Smooth muscle cell (in vitro differentiated cells): ENCODE measurements at regions not wholly inside any gene's neighbourhood (a gene's known extent, or its start where the extent isn't known, plus 50 kb on each side); places are given as distances from the start of the nearest gene placed in this dataset.

Experiments
- DNase-seq: peaks from one replicate; lab custom pipeline; 2025; ENCODE audit not compliant: unreplicated experiment; lab: John Stamatoyannopoulos, UW
- H2AFZ ChIP-seq: fragments of 200-600 bp; sonication (generic); 2 replicates; pipeline ENCODE4 v1.6.0; 2016; ENCODE audit warnings: antibody characterized with exemption, low read depth, mild to moderate bottlenecking
- H3F3A ChIP-seq: fragments of 200-600 bp; sonication (generic); 2 replicates; pipeline ENCODE4 v1.6.0; 2017; ENCODE audit warnings: antibody characterized with exemption, low read depth
- H3K27ac ChIP-seq: fragments of 200-600 bp; sonication (generic); 2 replicates; pipeline ENCODE4 v1.5.1; 2016; ENCODE audit warnings: low read depth, mild to moderate bottlenecking
- H3K27me3 ChIP-seq: fragments of 200-600 bp; sonication (generic); 2 replicates; pipeline ENCODE4 v1.6.1; 2016; ENCODE audit warnings: low read depth, mild to moderate bottlenecking
- H3K36me3 ChIP-seq: fragments of 200-600 bp; sonication (generic); 2 replicates; pipeline ENCODE4 v1.5.1; 2016; ENCODE audit warnings: low read depth
- H3K4me1 ChIP-seq: fragments of 200-600 bp; sonication (generic); 2 replicates; pipeline ENCODE4 v1.5.1; 2016; ENCODE audit warnings: low read depth
- H3K4me2 ChIP-seq: fragments of 200-600 bp; sonication (generic); 2 replicates; pipeline ENCODE4 v1.6.0; 2016; ENCODE audit warnings: mild to moderate bottlenecking
- H3K4me3 ChIP-seq: fragments of 200-600 bp; sonication (generic); 2 replicates; pipeline ENCODE4 v1.5.1; 2016; ENCODE audit warnings: mild to moderate bottlenecking
- H3K79me2 ChIP-seq: fragments of 200-600 bp; sonication (generic); 2 replicates; pipeline ENCODE4 v1.6.0; 2016; ENCODE audit warnings: low read depth, mild to moderate bottlenecking
- H3K9ac ChIP-seq: fragments of 200-600 bp; sonication (generic); 2 replicates; pipeline ENCODE4 v1.6.0; 2016; ENCODE audit warnings: low read depth
- H3K9me3 ChIP-seq: fragments of 200-600 bp; sonication (generic); replicated peaks from 2 replicates; pipeline ENCODE4 v1.5.1; 2016; ENCODE audit warnings: low read depth
- H4K20me1 ChIP-seq: fragments of 200-600 bp; sonication (generic); 2 replicates; pipeline ENCODE4 v1.6.0; 2016; ENCODE audit warnings: low read depth
- CTCF ChIP-seq: fragments of 200-600 bp; sonication (generic); IDR thresholded peaks from 2 replicates; pipeline ENCODE4 v1.5.1; 2017; ENCODE audit warnings: borderline replicate concordance, mild to moderate bottlenecking, antibody characterized with exemption; ENCODE audit not compliant: insufficient read depth, poor library complexity, severe bottlenecking
- WGBS: methylation state at CpG from one replicate; pipeline ENCODE4 v1.1.7; 2016; ENCODE audit warnings: low lambda C conversion rate; 5-methylcytosine and 5-hydroxymethylcytosine counted together

- Histone ChIP-seq H3K9me3 (no peaks in the 10 kb centered on the region), H4K20me1 (no peaks in the 10 kb centered on the region), H3K27me3 (peaks cover 14% of the 10 kb centered on the region), H3K36me3 (no peaks in the 10 kb centered on the region), H3K9ac (no peak overlapping the region), H2AFZ (no peak overlapping the region), H3K79me2 (no peaks in the 10 kb centered on the region), H3K4me1 (no peaks in the 10 kb centered on the region), H3K4me3 (no peak overlapping the region), H3F3A (no peaks in the 10 kb centered on the region), H3K4me2 (no peak overlapping the region), H3K27ac (no peak overlapping the region)
- 60% methylated on average over 5 of the region's 5 CpGs for WGBS
- TF ChIP-seq CTCF = no peak
- no peak for DNase-seq
Observed at GRCh38 chr16:55386534-55387296, 62.7 kb downstream of the IRX6 start.

- Histone ChIP-seq H3K9me3 (no peaks in the 10 kb centered on the region), H3K4me2 (no peak overlapping the region), H3K9ac (no peak overlapping the region), H3K4me3 (no peak overlapping the region), H3K27me3 (peaks cover 7% of the 10 kb centered on the region), H3K36me3 (no peaks in the 10 kb centered on the region), H3K4me1 (no peaks in the 10 kb centered on the region), H3F3A (no peaks in the 10 kb centered on the region), H3K27ac (no peak overlapping the region), H4K20me1 (no peaks in the 10 kb centered on the region), H2AFZ (no peak overlapping the region), H3K79me2 (no peaks in the 10 kb centered on the region)
- WGBS = 89% methylated on average over 5 of the region's 5 CpGs
- TF ChIP-seq CTCF = no peak
- DNase-seq = no peak
Observed at GRCh38 chr16:55388131-55388862, 64.3 kb downstream of the IRX6 start.

- Histone ChIP-seq H2AFZ (no peak overlapping the region), H4K20me1 (no peaks in the 10 kb centered on the region), H3K4me1 (no peaks in the 10 kb centered on the region), H3K27ac (no peak overlapping the region), H3K79me2 (no peaks in the 10 kb centered on the region), H3K9me3 (no peaks in the 10 kb centered on the region), H3F3A (no peaks in the 10 kb centered on the region), H3K36me3 (no peaks in the 10 kb centered on the region), H3K4me3 (no peak overlapping the region), H3K9ac (no peak overlapping the region), H3K27me3 (peaks cover 7% of the 10 kb centered on the region), H3K4me2 (no peak overlapping the region)
- no peak for DNase-seq
- no peak for TF ChIP-seq CTCF
- 86% methylated on average over 9 of the region's 9 CpGs for WGBS
Observed at GRCh38 chr16:55389426-55390073, 65.5 kb downstream of the IRX6 start.
